ENCODE measurements at regions not wholly inside any gene's neighbourhood (a gene's known extent, or its start where the extent isn't known, plus 50 kb on each side); places are given as distances from the start of the nearest gene placed in this dataset.

- Histone ChIP-seq H2BK5ac (ENCODE audit: low read depth, low read length, poor library complexity, severe bottlenecking) (no peak overlapping the region), H2BK20ac (ENCODE audit: low read depth, low read length) (no peak overlapping the region), H3K9ac (ENCODE audit: low read depth, low read length) (no peak overlapping the region), H3K23ac (ENCODE audit: low read depth, low read length) (no peak overlapping the region), H4K5ac (ENCODE audit: low read depth, low read length) (no peak overlapping the region), H2AK9ac (replicated peaks; ENCODE audit: low read depth, low read length, poor library complexity) (no peak overlapping the region), H3K4ac (ENCODE audit: low read depth, low read length) (no peak overlapping the region), H3K56ac (ENCODE audit: extremely low read depth, insufficient read depth, low read length) (no peak overlapping the region), H3K4me1 (ENCODE audit: control insufficient read depth, insufficient read depth, low read length) (no peaks in the 10 kb centered on the region), H3K4me2 (ENCODE audit: low read depth, low read length) (no peak overlapping the region), H4K91ac (ENCODE audit: insufficient read depth, low read depth, low read length) (no peak overlapping the region), H3K9me1 (ENCODE audit: insufficient read depth, low read length) (no peaks in the 10 kb centered on the region), H3K18ac (ENCODE audit: low read depth, low read length) (no peak overlapping the region), H2AFZ (replicated peaks; ENCODE audit: low read length, poor library complexity) (no peak overlapping the region), H3K27ac (ENCODE audit: insufficient read depth, low read length) (no peak overlapping the region), H3K27me3 (ENCODE audit: control insufficient read depth, insufficient read depth, low read length) (no peaks in the 10 kb centered on the region), H3K79me1 (ENCODE audit: low read depth in 1 of 2, low read length in 2 of 2) (no peaks in the 10 kb centered on the region), H2BK15ac (ENCODE audit: low read depth, low read length) (no peak overlapping the region), H4K20me1 (ENCODE audit: insufficient read depth, low read length) (no peaks in the 10 kb centered on the region), H3K36me3 (ENCODE audit: control insufficient read depth, insufficient read depth, low read length) (no peaks in the 10 kb centered on the region), H2AK5ac (ENCODE audit: low read depth, low read length) (no peak overlapping the region), H3K14ac (replicated peaks; ENCODE audit: low read depth, low read length) (no peak overlapping the region), H4K8ac (ENCODE audit: low read depth in 2 of 2, low read length in 2 of 2) (no peak overlapping the region), H3K4me3 (ENCODE audit: insufficient read depth, low read depth, low read length) (no peak overlapping the region), H3K9me3 (ENCODE audit: control insufficient read depth, insufficient read depth, low read length) (no peaks in the 10 kb centered on the region), H2BK120ac (ENCODE audit: low read depth, low read length) (no peak overlapping the region)
- ATAC-seq (ENCODE audit: low read depth), result no peak
- no TSS peak for BruUV-seq (replicated peaks)
- intact Hi-C loops (cut with micrococcal nuclease), result no loop called here
- no peak for DNase-seq
- dilution Hi-C loops (cut with HindIII; ENCODE audit: low sequenced_read_pairs, unreplicated experiment), result no loop called here
- POLR2A ChIA-PET (ENCODE audit: unreplicated experiment), result no interaction called here
- WGBS, 2 experiments (ENCODE audit: extremely low coverage in 2 of 2, insufficient read length in 1 of 2), result no CpG with 5 or more reads among the region's 3 CpGs
- in situ Hi-C loops (cut with MboI; ENCODE audit: low sequenced_read_pairs), result no loop called here
- CTCF ChIA-PET, result no interaction called here
- TF ChIP-seq CEBPB (IDR thresholded peaks at IDR 0.05; ENCODE audit: low read depth, low read length) (no peak), RFX5 (IDR thresholded peaks at IDR 0.05; ENCODE audit: low read depth, low read length) (no peak), CTCF (conservative IDR thresholded peaks at IDR 0.05; ENCODE audit: low read depth, low read length) (no peak), POLR2A (IDR thresholded peaks at IDR 0.05; ENCODE audit: low read depth, low read length) (no peak), MXI1 (IDR thresholded peaks at IDR 0.05; ENCODE audit: borderline replicate concordance, low read depth, low read length) (no peak), USF2 (IDR thresholded peaks at IDR 0.05; ENCODE audit: low read depth, low read length) (no peak), MAFK (IDR thresholded peaks at IDR 0.05; ENCODE audit: low read depth, low read length) (no peak), MAZ (IDR thresholded peaks at IDR 0.05; ENCODE audit: borderline replicate concordance, low read depth, low read length) (no peak), RCOR1 (IDR thresholded peaks at IDR 0.05; ENCODE audit: insufficient replicate concordance, low read length) (no peak), BHLHE40 (IDR thresholded peaks at IDR 0.05; ENCODE audit: low read depth, low read length) (no peak), CHD1 (IDR thresholded peaks at IDR 0.05; ENCODE audit: low read depth, low read length) (no peak), SMC3 (IDR thresholded peaks at IDR 0.05; ENCODE audit: low read depth, low read length) (no peak), ELK1 (IDR thresholded peaks at IDR 0.05; ENCODE audit: borderline replicate concordance, low read depth, low read length) (no peak), FOS (IDR thresholded peaks at IDR 0.05; ENCODE audit: low read depth, low read length) (no peak), RAD21 (IDR thresholded peaks at IDR 0.05; ENCODE audit: low read length) (no peak)
Observed at GRCh38 chr9:31556667-31557463, 827.6 kb upstream of the ACO1 start.
